ENCODE measurements at regions not wholly inside any gene's neighbourhood (a gene's known extent, or its start where the extent isn't known, plus 50 kb on each side); places are given as distances from the start of the nearest gene placed in this dataset.

GRCh38 chr15:57767481-57767880 is 61.0 kb downstream of the POLR2M start:
- Histone ChIP-seq H3K27me3 (ENCODE audit: control insufficient read depth in 3 of 3, insufficient read depth in 3 of 3, low read length in 3 of 3) (no peaks in the 10 kb centered on the region), H3K27ac (ENCODE audit: low read depth, low read length) (no peak overlapping the region), H3K36me3 (ENCODE audit: control insufficient read depth in 3 of 3, insufficient read depth in 3 of 3, low read length in 3 of 3) (no peaks in the 10 kb centered on the region), H3K4me1 (ENCODE audit: control insufficient read depth in 3 of 3, insufficient read depth in 3 of 3, low read length in 3 of 3) (peaks cover 0 to 3% (median 0%) of the 10 kb centered on the region in 3 donors), H3K9ac (ENCODE audit: low read depth in 1 of 3, low read length in 3 of 3) (no peak overlapping the region), H3K4me3 (ENCODE audit: low read length in 3 of 3) (no peak overlapping the region), H3K9me3 (ENCODE audit: control insufficient read depth in 3 of 3, low read length in 3 of 3) (no peaks in the 10 kb centered on the region)

- H3K4me3 ChIP-seq (ENCODE audit: low read length in 3 of 3): no peak overlapping the region
- no peak overlapping the region for H3K9ac ChIP-seq (ENCODE audit: low read depth in 1 of 3, low read length in 3 of 3)
- H3K4me1 ChIP-seq (ENCODE audit: control insufficient read depth in 3 of 3, insufficient read depth in 3 of 3, low read length in 3 of 3): peaks cover 0 to 3% (median 0%) of the 10 kb centered on the region in 3 donors
- H3K36me3 ChIP-seq (ENCODE audit: control insufficient read depth in 3 of 3, insufficient read depth in 3 of 3, low read length in 3 of 3): no peaks in the 10 kb centered on the region
- H3K9me3 ChIP-seq (ENCODE audit: control insufficient read depth in 3 of 3, low read length in 3 of 3): no peaks in the 10 kb centered on the region
- H3K27ac ChIP-seq (ENCODE audit: low read depth, low read length): peak overlapping the region; percentile 15
- no peaks in the 10 kb centered on the region for H3K27me3 ChIP-seq (ENCODE audit: control insufficient read depth in 3 of 3, insufficient read depth in 3 of 3, low read length in 3 of 3)
Observed at GRCh38 chr15:57769266-57769665, 62.8 kb downstream of the POLR2M start.

- Histone ChIP-seq H3K9ac (ENCODE audit: low read depth in 1 of 3, low read length in 3 of 3) (no peak overlapping the region), H3K36me3 (ENCODE audit: control insufficient read depth in 3 of 3, insufficient read depth in 3 of 3, low read length in 3 of 3) (no peaks in the 10 kb centered on the region), H3K4me1 (ENCODE audit: control insufficient read depth in 3 of 3, insufficient read depth in 3 of 3, low read length in 3 of 3) (peaks cover 0 to 3% (median 0%) of the 10 kb centered on the region in 3 donors), H3K9me3 (ENCODE audit: control insufficient read depth in 3 of 3, low read length in 3 of 3) (no peaks in the 10 kb centered on the region), H3K27ac (ENCODE audit: low read depth, low read length) (no peak overlapping the region), H3K4me3 (ENCODE audit: low read length in 3 of 3) (no peak overlapping the region), H3K27me3 (ENCODE audit: control insufficient read depth in 3 of 3, insufficient read depth in 3 of 3, low read length in 3 of 3) (no peaks in the 10 kb centered on the region)
Observed at GRCh38 chr15:57770495-57770894, 64.0 kb downstream of the POLR2M start.

GRCh38 chr15:57772223-57772957 is 65.9 kb downstream of the POLR2M start:
- H3K4me3 ChIP-seq (ENCODE audit: low read length in 3 of 3): no peak overlapping the region
- H3K9ac ChIP-seq (ENCODE audit: low read depth in 1 of 3, low read length in 3 of 3): no peak overlapping the region
- peaks cover 0 to 3% (median 0%) of the 10 kb centered on the region in 3 donors for H3K4me1 ChIP-seq (ENCODE audit: control insufficient read depth in 3 of 3, insufficient read depth in 3 of 3, low read length in 3 of 3)
- H3K27ac ChIP-seq (ENCODE audit: low read depth, low read length): no peak overlapping the region
- H3K9me3 ChIP-seq (ENCODE audit: control insufficient read depth in 3 of 3, low read length in 3 of 3): no peaks in the 10 kb centered on the region
- no peaks in the 10 kb centered on the region for H3K27me3 ChIP-seq (ENCODE audit: control insufficient read depth in 3 of 3, insufficient read depth in 3 of 3, low read length in 3 of 3)
- no peaks in the 10 kb centered on the region for H3K36me3 ChIP-seq (ENCODE audit: control insufficient read depth in 3 of 3, insufficient read depth in 3 of 3, low read length in 3 of 3)

GRCh38 chr15:57773051-57773450 is 66.5 kb downstream of the POLR2M start:
- Histone ChIP-seq H3K9ac (ENCODE audit: low read depth in 1 of 3, low read length in 3 of 3) (no peak overlapping the region), H3K36me3 (ENCODE audit: control insufficient read depth in 3 of 3, insufficient read depth in 3 of 3, low read length in 3 of 3) (no peaks in the 10 kb centered on the region), H3K27me3 (ENCODE audit: control insufficient read depth in 3 of 3, insufficient read depth in 3 of 3, low read length in 3 of 3) (no peaks in the 10 kb centered on the region), H3K4me3 (ENCODE audit: low read length in 3 of 3) (no peak overlapping the region), H3K27ac (ENCODE audit: low read depth, low read length) (no peak overlapping the region), H3K4me1 (ENCODE audit: control insufficient read depth in 3 of 3, insufficient read depth in 3 of 3, low read length in 3 of 3) (peaks cover 0 to 3% (median 0%) of the 10 kb centered on the region in 3 donors), H3K9me3 (ENCODE audit: control insufficient read depth in 3 of 3, low read length in 3 of 3) (no peaks in the 10 kb centered on the region)

GRCh38 chr15:57777003-57777402 is 70.5 kb downstream of the POLR2M start:
- Histone ChIP-seq H3K9ac (ENCODE audit: low read depth in 1 of 3, low read length in 3 of 3) (no peak overlapping the region), H3K36me3 (ENCODE audit: control insufficient read depth in 3 of 3, insufficient read depth in 3 of 3, low read length in 3 of 3) (no peaks in the 10 kb centered on the region), H3K4me1 (ENCODE audit: control insufficient read depth in 3 of 3, insufficient read depth in 3 of 3, low read length in 3 of 3) (peaks cover 0 to 2% (median 0%) of the 10 kb centered on the region in 3 donors), H3K27ac (ENCODE audit: low read depth, low read length) (no peak overlapping the region), H3K4me3 (ENCODE audit: low read length in 3 of 3) (no peak overlapping the region), H3K27me3 (ENCODE audit: control insufficient read depth in 3 of 3, insufficient read depth in 3 of 3, low read length in 3 of 3) (no peaks in the 10 kb centered on the region), H3K9me3 (ENCODE audit: control insufficient read depth in 3 of 3, low read length in 3 of 3) (no peaks in the 10 kb centered on the region)

- Histone ChIP-seq H3K9ac (ENCODE audit: low read depth in 1 of 3, low read length in 3 of 3) (no peak overlapping the region), H3K36me3 (ENCODE audit: control insufficient read depth in 3 of 3, insufficient read depth in 3 of 3, low read length in 3 of 3) (no peaks in the 10 kb centered on the region), H3K9me3 (ENCODE audit: control insufficient read depth in 3 of 3, low read length in 3 of 3) (no peaks in the 10 kb centered on the region)
Observed at GRCh38 chr15:57780471-57780870, 74.0 kb downstream of the POLR2M start.

GRCh38 chr15:57782731-57783130 is 76.2 kb downstream of the POLR2M start:
- Histone ChIP-seq H3K9ac (ENCODE audit: low read depth in 1 of 3, low read length in 3 of 3) (no peak overlapping the region), H3K27ac (ENCODE audit: low read depth, low read length) (no peak overlapping the region), H3K27me3 (ENCODE audit: control insufficient read depth in 3 of 3, insufficient read depth in 3 of 3, low read length in 3 of 3) (no peaks in the 10 kb centered on the region), H3K4me3 (ENCODE audit: low read length in 3 of 3) (no peak overlapping the region), H3K36me3 (ENCODE audit: control insufficient read depth in 3 of 3, insufficient read depth in 3 of 3, low read length in 3 of 3) (no peaks in the 10 kb centered on the region), H3K9me3 (ENCODE audit: control insufficient read depth in 3 of 3, low read length in 3 of 3) (no peaks in the 10 kb centered on the region), H3K4me1 (ENCODE audit: control insufficient read depth in 3 of 3, insufficient read depth in 3 of 3, low read length in 3 of 3) (peaks cover 0 to 7% (median 0%) of the 10 kb centered on the region in 3 donors)

More at GRCh38 chr15:57780471-57780870, 74.0 kb downstream of the POLR2M start:
- H3K4me3 ChIP-seq (ENCODE audit: low read length in 3 of 3): no peak overlapping the region
- H3K27ac ChIP-seq (ENCODE audit: low read depth, low read length): no peak overlapping the region
- H3K27me3 ChIP-seq (ENCODE audit: control insufficient read depth in 3 of 3, insufficient read depth in 3 of 3, low read length in 3 of 3): no peaks in the 10 kb centered on the region
- peaks cover 0 to 7% (median 0%) of the 10 kb centered on the region in 3 donors for H3K4me1 ChIP-seq (ENCODE audit: control insufficient read depth in 3 of 3, insufficient read depth in 3 of 3, low read length in 3 of 3)

- no peak overlapping the region for H3K4me3 ChIP-seq (ENCODE audit: low read length in 3 of 3)
- H3K9ac ChIP-seq (ENCODE audit: low read depth in 1 of 3, low read length in 3 of 3): no peak overlapping the region
- no peak overlapping the region for H3K27ac ChIP-seq (ENCODE audit: low read depth, low read length)
- H3K36me3 ChIP-seq (ENCODE audit: control insufficient read depth in 3 of 3, insufficient read depth in 3 of 3, low read length in 3 of 3): no peaks in the 10 kb centered on the region
- peaks cover 0 to 9% (median 0%) of the 10 kb centered on the region in 3 donors for H3K4me1 ChIP-seq (ENCODE audit: control insufficient read depth in 3 of 3, insufficient read depth in 3 of 3, low read length in 3 of 3)
- H3K27me3 ChIP-seq (ENCODE audit: control insufficient read depth in 3 of 3, insufficient read depth in 3 of 3, low read length in 3 of 3): no peaks in the 10 kb centered on the region
- no peaks in the 10 kb centered on the region for H3K9me3 ChIP-seq (ENCODE audit: control insufficient read depth in 3 of 3, low read length in 3 of 3)
Observed at GRCh38 chr15:57784081-57784511, 77.6 kb downstream of the POLR2M start.

GRCh38 chr15:57785039-57785438 is 78.5 kb downstream of the POLR2M start:
- peaks cover 0 to 15% (median 0%) of the 10 kb centered on the region in 3 donors for H3K4me1 ChIP-seq (ENCODE audit: control insufficient read depth in 3 of 3, insufficient read depth in 3 of 3, low read length in 3 of 3)
- H3K36me3 ChIP-seq (ENCODE audit: control insufficient read depth in 3 of 3, insufficient read depth in 3 of 3, low read length in 3 of 3): no peaks in the 10 kb centered on the region
- no peaks in the 10 kb centered on the region for H3K9me3 ChIP-seq (ENCODE audit: control insufficient read depth in 3 of 3, low read length in 3 of 3)
- H3K27ac ChIP-seq (ENCODE audit: low read depth, low read length): no peak overlapping the region
- H3K9ac ChIP-seq (ENCODE audit: low read depth in 1 of 3, low read length in 3 of 3): no peak overlapping the region
- H3K4me3 ChIP-seq (ENCODE audit: low read length in 3 of 3): no peak overlapping the region
- H3K27me3 ChIP-seq (ENCODE audit: control insufficient read depth in 3 of 3, insufficient read depth in 3 of 3, low read length in 3 of 3): no peaks in the 10 kb centered on the region
